Natural killer cell treated with Interleukin-12 subunit alpha and Interleukin-12 subunit beta and Interleukin-15 and Interleukin-18, amount 100 ng/mL, for 72 hours (primary cell): ENCODE measurements at regions not wholly inside any gene's neighbourhood (a gene's known extent, or its start where the extent isn't known, plus 50 kb on each side); places are given as distances from the start of the nearest gene placed in this dataset.
"Not testable (repeated sequence)": the region's sequence is repeated elsewhere in the genome, so short reads cannot be mapped to it uniquely, and the experiment has no call there.

Source experiments
- ATAC-seq, 2 donors: fragments of 150-1000 bp; cut with Tn5 transposase in 1 of 2; sonication (Bioruptor Pico), chemical (Tn5 transposase) in 1 of 2; 2 replicates each; pipeline ENCODE4 v1.10.0; 2021
- DNase-seq: peaks from one replicate; pipeline ENCODE4 v3.0.0; 2022; ENCODE audit warnings: low spot score
- H3K27ac Mint-ChIP-seq, 2 donors: 1 replicate in 1 of 2; 2 replicates in 1 of 2; pipeline ENCODE4 v1.8.0; 2022; ENCODE audit warnings: mixed read lengths in 2 of 2, mild to moderate bottlenecking in 1 of 2, moderate library complexity in 1 of 2
- H3K27me3 Mint-ChIP-seq, 2 donors: 1 replicate in 1 of 2; 2 replicates in 1 of 2; pipeline ENCODE4 v1.8.0; 2022; ENCODE audit warnings: mixed read lengths in 2 of 2
- H3K36me3 Mint-ChIP-seq: one replicate; pipeline ENCODE4 v1.8.0; 2022; ENCODE audit warnings: mixed read lengths
- H3K4me1 Mint-ChIP-seq, 2 donors: 1 replicate in 1 of 2; 2 replicates in 1 of 2; pipeline ENCODE4 v1.8.0; 2022; ENCODE audit warnings: low read depth in 2 of 2, mixed read lengths in 2 of 2, mild to moderate bottlenecking in 1 of 2
- H3K4me3 Mint-ChIP-seq: one replicate; pipeline ENCODE4 v1.8.0; 2022; ENCODE audit warnings: mixed read lengths
- H3K9me3 Mint-ChIP-seq: 2 replicates; pipeline ENCODE4 v1.8.0; 2022; ENCODE audit warnings: mixed read lengths

DNA sequence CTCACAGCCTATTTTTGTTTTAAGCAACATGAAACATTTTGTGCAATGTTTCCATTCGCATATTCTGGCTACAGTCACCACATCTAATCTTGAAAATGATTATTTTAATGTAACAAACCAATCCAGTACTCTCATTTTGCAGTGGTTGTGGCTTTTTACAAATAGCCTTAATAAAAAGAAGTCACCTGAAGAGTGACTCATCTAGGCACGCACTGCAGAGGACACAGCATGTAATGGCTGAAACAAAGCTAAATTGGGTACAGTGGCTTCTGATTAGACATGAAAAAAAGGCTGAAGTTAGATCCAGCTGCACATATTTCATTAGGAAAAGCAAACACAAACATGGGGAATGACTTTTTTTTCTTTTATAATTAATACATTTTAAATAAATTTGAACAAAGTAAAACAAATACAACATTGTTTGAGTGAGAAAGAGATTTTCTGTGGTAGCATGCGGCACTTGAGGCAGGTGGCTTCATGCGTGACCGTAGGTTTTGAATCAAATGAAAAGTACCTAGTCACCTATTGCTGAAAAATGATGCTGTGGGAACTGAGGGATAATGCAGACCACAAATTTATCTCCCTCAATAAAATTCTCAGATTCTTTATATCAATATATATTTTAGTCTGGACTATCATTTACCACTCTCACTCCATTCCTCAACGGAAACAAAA, 240.8 kb upstream of the DDX53 start:
- peaks cover 0 to 4% of the 10 kb centered on the region in 2 donors for H3K27me3 Mint-ChIP-seq
- no peaks in the 10 kb centered on the region for H3K36me3 Mint-ChIP-seq
- no peak overlapping the region for H3K27ac Mint-ChIP-seq
- no peak overlapping the region for H3K4me3 Mint-ChIP-seq
- no peaks in the 10 kb centered on the region for H3K9me3 Mint-ChIP-seq
- H3K4me1 Mint-ChIP-seq, result no peaks in the 10 kb centered on the region
- no peak for DNase-seq
- ATAC-seq, result no peak

DNA sequence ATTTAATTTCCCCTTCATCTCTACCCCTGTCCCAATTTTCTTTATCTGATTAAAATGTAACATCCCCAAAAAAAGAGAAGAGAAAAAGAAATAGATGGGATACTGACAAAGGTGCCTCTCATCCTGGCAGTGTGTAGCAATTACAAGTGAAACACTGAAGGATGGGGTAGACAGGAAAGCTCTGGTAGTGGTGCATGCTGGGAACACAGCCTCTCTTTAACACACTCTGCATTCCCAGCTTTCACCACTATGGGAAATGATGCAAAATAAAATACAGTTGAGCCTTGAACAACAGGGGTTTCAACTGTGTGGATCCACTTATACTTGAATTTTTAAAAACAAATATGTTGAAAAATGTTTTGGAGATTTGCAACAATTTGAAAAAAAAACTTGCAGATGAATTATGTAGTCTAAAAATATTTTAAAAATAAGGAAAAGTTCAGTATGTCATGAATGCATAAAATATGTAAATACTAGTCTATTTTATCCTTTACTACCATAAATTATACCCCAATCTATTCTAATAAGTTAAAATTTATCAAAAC, 239.2 kb upstream of the DDX53 start:
- Mint-ChIP-seq H3K9me3 (no peaks in the 10 kb centered on the region), H3K4me1 (no peaks in the 10 kb centered on the region), H3K27ac (no peak overlapping the region), H3K36me3 (no peaks in the 10 kb centered on the region), H3K4me3 (no peak overlapping the region), H3K27me3 (peaks cover 0 to 4% of the 10 kb centered on the region in 2 donors)
- DNase-seq (no peak), ATAC-seq (no peak)

- Mint-ChIP-seq H3K9me3 (peaks cover 6% of the 10 kb centered on the region), H3K36me3 (no peaks in the 10 kb centered on the region), H3K27me3 (no peaks in the 10 kb centered on the region), H3K4me3 (no peak overlapping the region), H3K4me1 (no peaks in the 10 kb centered on the region), H3K27ac (no peak overlapping the region)
- no peak for DNase-seq
- no peak for ATAC-seq
Measured at GRCh38 chrX:22788221-22788620, 211.5 kb upstream of the DDX53 start.

- no peak for ATAC-seq
- H3K36me3 Mint-ChIP-seq, result no peaks in the 10 kb centered on the region
- no peaks in the 10 kb centered on the region for H3K27me3 Mint-ChIP-seq
- no peak overlapping the region for H3K4me3 Mint-ChIP-seq
- no peaks in the 10 kb centered on the region for H3K4me1 Mint-ChIP-seq
- no peak overlapping the region for H3K27ac Mint-ChIP-seq
- H3K9me3 Mint-ChIP-seq, result peaks cover 10% of the 10 kb centered on the region
- no peak for DNase-seq
Measured at GRCh38 chrX:22795671-22796070, 204.1 kb upstream of the DDX53 start.

GRCh38 chrX:22800360-22800759, 199.4 kb upstream of the DDX53 start:
- Mint-ChIP-seq H3K4me3 (no peak overlapping the region), H3K9me3 (peaks cover 5% of the 10 kb centered on the region), H3K27ac (no peak overlapping the region), H3K36me3 (no peaks in the 10 kb centered on the region), H3K4me1 (no peaks in the 10 kb centered on the region), H3K27me3 (no peaks in the 10 kb centered on the region)
- no peak for DNase-seq
- no peak for ATAC-seq

- Mint-ChIP-seq H3K27me3 (no peaks in the 10 kb centered on the region), H3K36me3 (no peaks in the 10 kb centered on the region), H3K9me3 (peaks cover 9% of the 10 kb centered on the region), H3K4me1 (no peaks in the 10 kb centered on the region), H3K4me3 (no peak overlapping the region), H3K27ac (no peak overlapping the region)
- no peak for ATAC-seq
- DNase-seq, result no peak
Measured at GRCh38 chrX:22800806-22801205, 199.0 kb upstream of the DDX53 start.

GRCh38 chrX:22803353-22803752, 196.4 kb upstream of the DDX53 start:
- Mint-ChIP-seq H3K4me1 (no peaks in the 10 kb centered on the region), H3K27me3 (no peaks in the 10 kb centered on the region), H3K27ac (no peak overlapping the region), H3K4me3 (no peak overlapping the region), H3K36me3 (no peaks in the 10 kb centered on the region), H3K9me3 (peaks cover 9% of the 10 kb centered on the region)
- no peak for ATAC-seq
- no peak for DNase-seq

GRCh38 chrX:22810876-22811275, 188.9 kb upstream of the DDX53 start:
- Mint-ChIP-seq H3K4me3 (no peak overlapping the region), H3K9me3 (peaks cover 3% of the 10 kb centered on the region), H3K4me1 (no peaks in the 10 kb centered on the region), H3K27me3 (peaks cover 0 to 2% of the 10 kb centered on the region in 2 donors), H3K27ac (no peak overlapping the region), H3K36me3 (no peaks in the 10 kb centered on the region)
- ATAC-seq (no peak), DNase-seq (no peak)

GRCh38 chrX:22818061-22818460, 181.7 kb upstream of the DDX53 start:
- no peaks in the 10 kb centered on the region for H3K4me1 Mint-ChIP-seq
- no peaks in the 10 kb centered on the region for H3K36me3 Mint-ChIP-seq
- H3K9me3 Mint-ChIP-seq, result peaks cover 4% of the 10 kb centered on the region
- H3K27me3 Mint-ChIP-seq, result no peaks in the 10 kb centered on the region
- DNase-seq (no peak), ATAC-seq (no peak)
- no peak overlapping the region for H3K27ac Mint-ChIP-seq
- no peak overlapping the region for H3K4me3 Mint-ChIP-seq

DNA sequence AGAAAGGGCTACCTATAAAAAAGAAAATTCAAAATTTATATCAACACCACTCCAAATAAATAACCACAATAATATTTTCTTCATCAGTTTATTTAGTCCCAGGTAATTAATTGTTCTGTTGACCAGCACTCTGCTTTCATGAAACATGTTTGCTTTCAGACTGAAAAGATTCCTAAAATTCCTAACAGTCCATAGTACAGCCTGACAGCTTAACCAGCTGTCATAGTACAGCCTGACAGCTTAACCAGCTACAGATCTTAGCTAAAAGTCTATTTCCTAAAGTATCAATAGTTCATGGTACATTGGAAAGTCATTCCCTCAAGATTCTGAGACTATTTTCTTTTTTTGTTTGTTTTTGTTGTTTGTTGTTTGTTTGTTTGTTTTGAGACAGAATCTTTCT, 144.1 kb upstream of the DDX53 start:
- no peak for ATAC-seq
- Mint-ChIP-seq H3K27me3 (no peaks in the 10 kb centered on the region), H3K4me3 (no peak overlapping the region), H3K36me3 (no peaks in the 10 kb centered on the region), H3K27ac (no peak overlapping the region), H3K9me3 (peaks cover 8% of the 10 kb centered on the region), H3K4me1 (no peaks in the 10 kb centered on the region)
- no peak for DNase-seq

GRCh38 chrX:22859642-22860041, 140.1 kb upstream of the DDX53 start:
- DNase-seq (no peak), ATAC-seq (no peak)
- Mint-ChIP-seq H3K27ac (no peak overlapping the region), H3K4me3 (no peak overlapping the region), H3K4me1 (no peaks in the 10 kb centered on the region), H3K27me3 (no peaks in the 10 kb centered on the region), H3K36me3 (no peaks in the 10 kb centered on the region), H3K9me3 (no peaks in the 10 kb centered on the region)

DNA sequence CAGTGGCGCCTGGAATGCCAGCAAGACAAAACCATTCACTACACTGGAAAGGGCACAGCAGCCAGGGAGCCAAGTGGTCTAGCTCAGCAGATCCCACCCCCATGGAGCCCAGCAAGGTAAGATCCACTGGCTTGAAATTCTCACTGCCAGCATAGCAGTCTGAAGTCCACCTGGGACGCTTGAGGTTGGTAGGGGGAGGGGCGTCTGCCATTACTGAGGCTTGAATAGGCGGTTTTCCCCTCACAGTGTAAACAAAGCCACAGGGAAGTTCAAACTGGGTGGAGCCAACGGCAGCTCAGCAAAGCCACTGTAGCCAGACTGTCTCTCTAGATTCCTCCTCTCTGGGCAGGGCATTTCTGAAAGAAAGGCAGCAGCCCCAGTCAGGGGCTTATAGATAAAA, 133.0 kb upstream of the DDX53 start:
- H3K4me1 Mint-ChIP-seq, ATAC-seq, H3K27ac Mint-ChIP-seq, DNase-seq, H3K4me3 Mint-ChIP-seq, H3K27me3 Mint-ChIP-seq: not testable (repeated sequence)
- H3K36me3 Mint-ChIP-seq, result peaks cover 10% of the 10 kb centered on the region
- H3K9me3 Mint-ChIP-seq, result peaks cover 21% of the 10 kb centered on the region

DNA sequence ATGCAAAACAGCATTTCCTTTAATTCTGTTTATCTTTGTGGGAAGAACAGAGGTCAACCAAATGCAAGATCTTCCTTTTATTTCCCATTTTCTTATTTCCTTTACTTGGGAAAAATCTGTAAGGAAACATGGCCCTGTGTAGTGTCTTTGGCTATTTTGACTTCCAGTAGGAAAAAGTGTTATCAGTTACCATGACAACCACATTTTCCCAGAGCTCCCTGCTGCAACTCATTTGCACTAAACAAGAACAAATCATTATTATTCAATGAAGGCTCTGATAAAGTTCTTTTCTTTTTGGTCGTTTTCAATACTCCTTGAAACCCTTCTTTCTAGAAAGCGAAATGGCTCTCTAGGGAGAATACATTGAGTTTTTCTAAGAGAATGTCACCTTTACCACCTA, 117.2 kb upstream of the DDX53 start:
- Mint-ChIP-seq H3K4me1 (no peaks in the 10 kb centered on the region), H3K36me3 (no peaks in the 10 kb centered on the region), H3K27ac (no peak overlapping the region), H3K27me3 (no peaks in the 10 kb centered on the region), H3K4me3 (no peak overlapping the region), H3K9me3 (peaks cover 7% of the 10 kb centered on the region)
- ATAC-seq, result no peak
- no peak for DNase-seq

DNA sequence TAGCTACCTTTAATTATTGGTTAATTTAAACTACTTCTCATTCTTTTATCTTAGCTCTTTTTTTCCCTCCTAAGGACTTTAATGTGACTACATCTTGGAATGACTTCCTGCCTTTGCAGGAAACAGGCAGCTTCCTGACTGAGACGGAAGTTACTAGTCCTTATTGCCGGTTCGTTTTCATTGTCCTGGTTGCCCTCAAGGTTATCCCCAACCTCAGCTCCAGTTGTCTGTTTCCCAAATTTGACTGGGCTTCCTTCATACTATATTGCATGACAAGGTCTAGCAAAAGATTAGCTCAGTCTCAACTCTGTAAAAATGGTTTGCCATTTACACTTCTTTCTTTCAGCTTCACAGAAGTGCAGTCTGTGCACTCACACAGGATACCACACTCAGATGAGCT, 109.9 kb upstream of the DDX53 start:
- Mint-ChIP-seq H3K36me3 (no peaks in the 10 kb centered on the region), H3K4me1 (no peaks in the 10 kb centered on the region), H3K27ac (no peak overlapping the region), H3K9me3 (no peaks in the 10 kb centered on the region), H3K4me3 (no peak overlapping the region), H3K27me3 (no peaks in the 10 kb centered on the region)
- ATAC-seq (no peak), DNase-seq (no peak)

DNA sequence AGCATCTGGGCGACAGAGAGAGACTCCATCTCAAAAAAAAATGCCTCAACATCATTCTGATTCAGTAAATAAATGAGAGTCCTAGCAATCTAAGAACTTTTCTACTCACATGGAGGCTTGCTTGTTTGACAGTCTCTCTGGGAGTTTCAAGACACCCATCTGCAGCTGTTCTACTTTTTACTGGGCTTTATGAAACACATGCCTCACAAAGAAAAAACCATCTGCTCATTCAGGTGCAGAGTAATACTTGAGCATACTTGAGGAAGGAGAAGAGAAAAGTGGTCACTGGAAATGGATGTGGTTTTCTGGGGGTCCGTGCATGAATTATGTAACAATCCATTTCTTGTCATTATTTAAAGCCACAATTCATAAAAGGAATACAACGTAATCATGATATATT, 87.1 kb upstream of the DDX53 start:
- DNase-seq (no peak), ATAC-seq (no peak)
- no peak overlapping the region for H3K4me3 Mint-ChIP-seq
- no peak overlapping the region for H3K27ac Mint-ChIP-seq
- no peaks in the 10 kb centered on the region for H3K9me3 Mint-ChIP-seq
- no peaks in the 10 kb centered on the region for H3K27me3 Mint-ChIP-seq
- no peaks in the 10 kb centered on the region for H3K36me3 Mint-ChIP-seq
- H3K4me1 Mint-ChIP-seq, result no peaks in the 10 kb centered on the region
